ENCODE measurements at regions not wholly inside any gene's neighbourhood (a gene's known extent, or its start where the extent isn't known, plus 50 kb on each side); places are given as distances from the start of the nearest gene placed in this dataset.

- Histone ChIP-seq H3K36me3 (ENCODE audit: control insufficient read depth, insufficient read depth, low read length) (no peaks in the 10 kb centered on the region), H3K4me2 (ENCODE audit: low read length) (no peak overlapping the region), H3K4me1 (no peaks in the 10 kb centered on the region)
Observed at GRCh38 chr3:5063724-5064123, 58.4 kb upstream of the ARL8B start.

GRCh38 chr3:5068531-5069050, 53.5 kb upstream of the ARL8B start:
- TF ChIP-seq CTCF (IDR thresholded peaks at IDR 0.05): no peak
- H3K4me2 ChIP-seq (ENCODE audit: low read length): peak overlapping the region; percentile 40

More at GRCh38 chr3:5063724-5064123, 58.4 kb upstream of the ARL8B start:
- no peak for TF ChIP-seq CTCF (IDR thresholded peaks at IDR 0.05)
- Histone ChIP-seq H3K27ac (no peak overlapping the region), H3K79me2 (no peaks in the 10 kb centered on the region), H2AFZ (no peak overlapping the region), H3K9ac (no peak overlapping the region), H3K27me3 (ENCODE audit: control insufficient read depth, insufficient read depth, low read length) (no peaks in the 10 kb centered on the region), H3K4me3 (ENCODE audit: low read depth, low read length) (no peak overlapping the region), H3K9me3 (ENCODE audit: control insufficient read depth, low read length) (no peaks in the 10 kb centered on the region)

GRCh38 chr3:5069627-5070026, 52.5 kb upstream of the ARL8B start:
- no peak overlapping the region for H3K27ac ChIP-seq
- no peak for TF ChIP-seq CTCF (IDR thresholded peaks at IDR 0.05)
- no peaks in the 10 kb centered on the region for H3K9me3 ChIP-seq (ENCODE audit: control insufficient read depth, low read length)
- H2AFZ ChIP-seq: no peak overlapping the region
- no peaks in the 10 kb centered on the region for H3K79me2 ChIP-seq
- no peak overlapping the region for H3K4me3 ChIP-seq (ENCODE audit: low read depth, low read length)
- no peaks in the 10 kb centered on the region for H3K27me3 ChIP-seq (ENCODE audit: control insufficient read depth, insufficient read depth, low read length)
- H3K4me2 ChIP-seq (ENCODE audit: low read length): no peak overlapping the region
- H3K36me3 ChIP-seq (ENCODE audit: control insufficient read depth, insufficient read depth, low read length): no peaks in the 10 kb centered on the region
- no peaks in the 10 kb centered on the region for H3K4me1 ChIP-seq
- no peak overlapping the region for H3K9ac ChIP-seq

More at GRCh38 chr3:5068531-5069050, 53.5 kb upstream of the ARL8B start:
- H3K4me1 ChIP-seq: no peaks in the 10 kb centered on the region
- no peak overlapping the region for H3K9ac ChIP-seq
- H3K4me3 ChIP-seq (ENCODE audit: low read depth, low read length): no peak overlapping the region
- no peaks in the 10 kb centered on the region for H3K27me3 ChIP-seq (ENCODE audit: control insufficient read depth, insufficient read depth, low read length)
- H2AFZ ChIP-seq: peak overlapping the region; percentile 61
- H3K79me2 ChIP-seq: no peaks in the 10 kb centered on the region
- H3K9me3 ChIP-seq (ENCODE audit: control insufficient read depth, low read length): no peaks in the 10 kb centered on the region
- no peak overlapping the region for H3K27ac ChIP-seq
- no peaks in the 10 kb centered on the region for H3K36me3 ChIP-seq (ENCODE audit: control insufficient read depth, insufficient read depth, low read length)

- Histone ChIP-seq H3K79me2 (no peaks in the 10 kb centered on the region), H2AFZ (no peak overlapping the region), H3K27ac (no peak overlapping the region), H3K9ac (no peak overlapping the region), H3K4me3 (ENCODE audit: low read depth, low read length) (no peak overlapping the region), H3K4me2 (ENCODE audit: low read length) (no peak overlapping the region), H3K27me3 (ENCODE audit: control insufficient read depth, insufficient read depth, low read length) (no peaks in the 10 kb centered on the region), H3K36me3 (ENCODE audit: control insufficient read depth, insufficient read depth, low read length) (no peaks in the 10 kb centered on the region), H3K9me3 (ENCODE audit: control insufficient read depth, low read length) (no peaks in the 10 kb centered on the region), H3K4me1 (no peaks in the 10 kb centered on the region)
- no peak for TF ChIP-seq CTCF (IDR thresholded peaks at IDR 0.05)
Observed at GRCh38 chr3:5071061-5071460, 51.0 kb upstream of the ARL8B start.

GRCh38 chr3:5072100-5072816, 49.8 kb upstream of the ARL8B start:
- no peak overlapping the region for H3K4me2 ChIP-seq (ENCODE audit: low read length)
- no peaks in the 10 kb centered on the region for H3K27me3 ChIP-seq (ENCODE audit: control insufficient read depth, insufficient read depth, low read length)
- H3K9me3 ChIP-seq (ENCODE audit: control insufficient read depth, low read length): no peaks in the 10 kb centered on the region
- no peaks in the 10 kb centered on the region for H3K36me3 ChIP-seq (ENCODE audit: control insufficient read depth, insufficient read depth, low read length)
- no peak overlapping the region for H3K4me3 ChIP-seq (ENCODE audit: low read depth, low read length)
- no peak for TF ChIP-seq CTCF (IDR thresholded peaks at IDR 0.05)
- H3K27ac ChIP-seq: no peak overlapping the region
- H3K9ac ChIP-seq: no peak overlapping the region
- no peak overlapping the region for H2AFZ ChIP-seq
- H3K4me1 ChIP-seq: no peaks in the 10 kb centered on the region
- no peaks in the 10 kb centered on the region for H3K79me2 ChIP-seq
